Calu3 (cell line): ENCODE measurements at regions not wholly inside any gene's neighbourhood (a gene's known extent, or its start where the extent isn't known, plus 50 kb on each side); places are given as distances from the start of the nearest gene placed in this dataset.

Source experiments
- BruUV-seq: library from RNA; stranded (reverse); fragments of 400-500 nt; replicated peaks from 2 replicates; lab custom pipeline; 2021; lab: Mats Ljungman, UMichigan
- CTCF ChIA-PET: fragments of 300-600 bp; sonication (Branson Sonifier 250); formaldehyde crosslinking; loops from one replicate; lab custom pipeline; 2022; ENCODE audit warnings: antibody characterized with exemption; lab: Charles Lee
- DNase-seq: peaks from one replicate; pipeline ENCODE4 v3.0.0; 2022
- H3K27ac Mint-ChIP-seq: one replicate; pipeline ENCODE4 v1.8.0; 2022; ENCODE audit warnings: mixed read lengths; ENCODE audit not compliant: unreplicated experiment
- H3K27me3 Mint-ChIP-seq: one replicate; pipeline ENCODE4 v1.8.0; 2022; ENCODE audit warnings: mixed read lengths; ENCODE audit not compliant: unreplicated experiment
- H3K36me3 Mint-ChIP-seq: one replicate; pipeline ENCODE4 v1.8.0; 2022; ENCODE audit warnings: mild to moderate bottlenecking, moderate library complexity, mixed read lengths; ENCODE audit not compliant: insufficient read depth, unreplicated experiment
- H3K4me1 Mint-ChIP-seq: one replicate; pipeline ENCODE4 v1.8.0; 2022; ENCODE audit warnings: mild to moderate bottlenecking, low read depth, mixed read lengths; ENCODE audit not compliant: unreplicated experiment
- H3K4me3 Mint-ChIP-seq: one replicate; pipeline ENCODE4 v1.8.0; 2022; ENCODE audit warnings: mild to moderate bottlenecking, low read depth, moderate library complexity, mixed read lengths; ENCODE audit not compliant: unreplicated experiment
- H3K9me3 Mint-ChIP-seq: one replicate; pipeline ENCODE4 v1.8.0; 2022; ENCODE audit warnings: low read depth, mixed read lengths; ENCODE audit not compliant: unreplicated experiment
- intact Hi-C: fragments of 100-400 bp; cut with micrococcal nuclease; formaldehyde crosslinking; loops from one replicate; pipeline ENCODE4 v1.10.0; 2022; ENCODE audit not compliant: unreplicated experiment
- TF ChIP-seq, protein P1 (sequence below): fragments of 200-600 bp; IDR thresholded peaks from one replicate; pipeline ENCODE4 v1.8.0; 2022; ENCODE audit warnings: antibody characterized with exemption; ENCODE audit not compliant: unreplicated experiment

DNA sequence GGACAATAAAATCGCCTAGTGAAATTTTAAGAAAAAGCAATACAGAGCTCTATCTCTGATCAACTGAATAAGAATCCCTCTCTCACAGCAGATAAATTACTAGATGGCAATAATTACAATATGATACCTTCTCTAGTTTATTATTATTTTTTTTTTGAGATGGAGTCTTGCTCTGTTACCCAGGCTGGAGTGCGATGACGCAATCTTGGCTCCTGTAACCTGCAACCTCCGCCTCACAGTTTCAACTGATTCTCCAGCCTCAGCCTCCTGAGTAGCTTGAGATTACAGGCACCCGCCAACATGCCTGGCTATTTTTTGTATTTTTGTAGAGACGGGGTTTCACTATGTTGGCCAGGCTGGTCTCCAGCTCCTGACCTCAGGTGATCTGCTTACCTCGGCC lies 129.3 kb upstream of the PTCHD4 start:
- BruUV-seq = no TSS peak
- DNase-seq = no peak
- Mint-ChIP-seq H3K36me3 (no peaks in the 10 kb centered on the region), H3K27ac (no peak overlapping the region), H3K27me3 (no peaks in the 10 kb centered on the region), H3K4me1 (no peaks in the 10 kb centered on the region), H3K4me3 (no peak overlapping the region), H3K9me3 (peaks cover 8% of the 10 kb centered on the region)
- TF ChIP-seq, protein P1, sequence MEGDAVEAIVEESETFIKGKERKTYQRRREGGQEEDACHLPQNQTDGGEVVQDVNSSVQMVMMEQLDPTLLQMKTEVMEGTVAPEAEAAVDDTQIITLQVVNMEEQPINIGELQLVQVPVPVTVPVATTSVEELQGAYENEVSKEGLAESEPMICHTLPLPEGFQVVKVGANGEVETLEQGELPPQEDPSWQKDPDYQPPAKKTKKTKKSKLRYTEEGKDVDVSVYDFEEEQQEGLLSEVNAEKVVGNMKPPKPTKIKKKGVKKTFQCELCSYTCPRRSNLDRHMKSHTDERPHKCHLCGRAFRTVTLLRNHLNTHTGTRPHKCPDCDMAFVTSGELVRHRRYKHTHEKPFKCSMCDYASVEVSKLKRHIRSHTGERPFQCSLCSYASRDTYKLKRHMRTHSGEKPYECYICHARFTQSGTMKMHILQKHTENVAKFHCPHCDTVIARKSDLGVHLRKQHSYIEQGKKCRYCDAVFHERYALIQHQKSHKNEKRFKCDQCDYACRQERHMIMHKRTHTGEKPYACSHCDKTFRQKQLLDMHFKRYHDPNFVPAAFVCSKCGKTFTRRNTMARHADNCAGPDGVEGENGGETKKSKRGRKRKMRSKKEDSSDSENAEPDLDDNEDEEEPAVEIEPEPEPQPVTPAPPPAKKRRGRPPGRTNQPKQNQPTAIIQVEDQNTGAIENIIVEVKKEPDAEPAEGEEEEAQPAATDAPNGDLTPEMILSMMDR = no peak
- CTCF ChIA-PET = no interaction called here
- intact Hi-C loops = no loop called here

DNA sequence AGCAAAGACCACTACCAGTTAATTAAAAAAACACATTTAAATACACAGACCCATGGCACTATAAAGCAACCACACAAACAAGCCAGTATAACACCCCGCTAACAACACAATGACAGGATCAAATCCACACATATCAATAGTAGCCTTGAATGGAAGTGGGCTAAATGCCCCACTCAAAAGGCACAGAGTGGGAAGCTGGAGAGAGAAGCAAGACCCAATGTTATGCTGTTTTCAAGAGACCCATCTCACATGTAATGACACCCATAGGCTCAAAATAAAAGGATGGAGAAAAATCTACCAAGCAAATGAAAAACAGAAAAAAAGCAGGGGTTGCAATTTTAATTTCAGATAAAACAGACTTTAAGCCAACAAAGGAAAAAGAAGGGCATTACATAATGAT lies 125.4 kb upstream of the PTCHD4 start:
- TF ChIP-seq, protein P1 = no peak
- H3K4me1 Mint-ChIP-seq = no peaks in the 10 kb centered on the region
- H3K36me3 Mint-ChIP-seq = no peaks in the 10 kb centered on the region
- no peak for DNase-seq
- no peak overlapping the region for H3K4me3 Mint-ChIP-seq
- no TSS peak for BruUV-seq
- H3K9me3 Mint-ChIP-seq = peaks cover 8% of the 10 kb centered on the region
- H3K27me3 Mint-ChIP-seq = no peaks in the 10 kb centered on the region
- intact Hi-C loops = no loop called here
- H3K27ac Mint-ChIP-seq = no peak overlapping the region
- CTCF ChIA-PET = no interaction called here

DNA sequence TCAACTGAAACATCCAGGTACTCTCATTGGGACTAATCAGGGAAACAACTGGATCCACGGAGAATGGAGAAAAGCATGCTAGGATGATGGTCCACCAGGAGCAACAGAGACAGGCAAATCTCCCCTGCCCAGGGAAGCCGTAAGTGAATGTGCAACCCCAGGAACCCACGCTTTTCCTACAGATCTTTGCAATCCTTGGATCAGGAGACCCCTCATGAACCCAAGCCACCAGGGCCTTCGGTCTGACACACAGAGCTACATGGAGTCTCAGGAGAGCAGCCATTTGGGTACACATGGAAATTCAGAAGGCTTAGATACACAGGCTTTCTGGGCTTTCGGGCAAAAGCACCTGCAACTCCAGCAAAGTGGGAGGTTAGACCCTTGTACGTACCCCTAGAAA lies 122.1 kb upstream of the PTCHD4 start:
- H3K4me1 Mint-ChIP-seq = no peaks in the 10 kb centered on the region

DNA sequence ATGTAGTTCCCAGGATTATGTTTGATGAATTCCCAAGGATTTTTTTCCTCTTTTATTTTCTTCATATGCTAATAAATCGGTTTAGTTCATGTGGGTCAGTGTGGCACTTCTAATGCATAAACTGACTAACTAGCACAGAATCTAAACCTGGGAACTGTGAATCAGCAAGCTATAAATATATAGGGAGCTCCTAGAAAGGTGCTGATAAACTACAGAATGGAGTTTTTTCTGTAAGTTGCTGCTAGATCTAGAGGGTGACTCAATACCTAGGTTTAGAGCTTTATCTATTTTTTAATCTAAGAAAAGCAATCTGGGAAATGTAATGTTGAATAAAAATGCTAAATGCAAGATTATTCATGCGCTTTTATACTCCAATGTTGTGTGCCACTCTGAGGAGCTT lies 118.8 kb upstream of the PTCHD4 start:
- TF ChIP-seq, protein P1 = no peak
- Mint-ChIP-seq H3K4me1 (no peaks in the 10 kb centered on the region), H3K36me3 (no peaks in the 10 kb centered on the region), H3K4me3 (no peak overlapping the region), H3K27ac (no peak overlapping the region), H3K27me3 (no peaks in the 10 kb centered on the region), H3K9me3 (no peaks in the 10 kb centered on the region)
- no TSS peak for BruUV-seq
- intact Hi-C loops = no loop called here
- CTCF ChIA-PET = no interaction called here
- no peak for DNase-seq

More for the DNA sequence above, 122.1 kb upstream of the PTCHD4 start:
- no peaks in the 10 kb centered on the region for H3K36me3 Mint-ChIP-seq
- intact Hi-C loops = no loop called here
- BruUV-seq = no TSS peak
- H3K4me3 Mint-ChIP-seq = no peak overlapping the region
- TF ChIP-seq, protein P1 = no peak
- H3K27ac Mint-ChIP-seq = no peak overlapping the region
- no peak for DNase-seq
- peaks cover 8% of the 10 kb centered on the region for H3K9me3 Mint-ChIP-seq
- CTCF ChIA-PET = no interaction called here
- H3K27me3 Mint-ChIP-seq = no peaks in the 10 kb centered on the region
